Motor neuron (in vitro differentiated cells): ENCODE measurements at regions not wholly inside any gene's neighbourhood (a gene's known extent, or its start where the extent isn't known, plus 50 kb on each side); places are given as distances from the start of the nearest gene placed in this dataset.

Experiments
- ATAC-seq, 8 experiments: fragments of 200-7000 bp; cut with Tn5 transposase; replicated peaks in 6 of 8; 2 replicates each; pipeline ENCODE4 v1.8.0; 2021; ENCODE audit warnings: mild to moderate bottlenecking in 8 of 8, moderate library complexity in 8 of 8
- H3K27ac ChIP-seq, 2 donors: fragments of 250-450 bp; sonication (Bioruptor Pico); 2 replicates each; pipeline ENCODE4 v1.9.0; 2021; ENCODE audit warnings: antibody characterized with exemption in 2 of 2, mild to moderate bottlenecking in 2 of 2, moderate library complexity in 1 of 2
- H3K4me1 ChIP-seq, 2 donors: fragments of 250-450 bp; sonication (Bioruptor Pico); replicated peaks in 1 of 2; 2 replicates each; pipeline ENCODE4 v1.6.1; 2021; ENCODE audit warnings: antibody characterized with exemption in 2 of 2, mild to moderate bottlenecking in 2 of 2, moderate library complexity in 1 of 2
- H3K4me3 ChIP-seq, 5 donors: fragments of 250-450 bp; sonication (Bioruptor Pico); 2 replicates each; pipeline ENCODE4 v1.9.0; 2021; ENCODE audit warnings: antibody characterized with exemption in 5 of 5, mild to moderate bottlenecking in 5 of 5, moderate library complexity in 4 of 5
- WGBS, 10 experiments: fragments of 450-650 bp; shearing (Covaris generic); methylation state at CpG; one replicate each; pipeline ENCODE4 v1.0.0; 2022; 5-methylcytosine and 5-hydroxymethylcytosine counted together
- in situ Hi-C, 9 experiments: fragments of 400-800 bp; cut with MboI; loops; one replicate each; pipeline ENCODE4 v1.15.0; 2021; ENCODE audit warnings: low sequenced_read_pairs in 9 of 9, low pct_unique_long_range_greater_than_20kb in 2 of 9; ENCODE audit not compliant: unreplicated experiment in 9 of 9

DNA sequence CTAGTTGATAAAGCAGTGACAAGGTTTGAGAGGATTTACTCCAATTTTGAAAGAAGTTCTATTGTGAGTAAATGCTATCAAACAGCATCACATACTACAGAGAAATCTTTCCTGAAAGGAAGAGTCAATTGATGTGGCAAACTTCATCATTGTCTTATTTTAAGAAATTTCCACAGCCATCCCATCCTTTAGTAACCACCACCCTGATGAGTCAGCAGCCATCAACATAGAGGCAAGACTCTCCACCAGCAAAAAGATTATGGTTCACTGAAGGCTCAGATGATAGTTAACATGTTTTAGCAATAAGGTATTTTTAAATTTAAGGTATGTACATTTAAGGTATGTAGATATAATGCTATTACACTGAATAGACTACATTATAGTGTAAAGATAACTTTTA lies 122.1 kb upstream of the ARHGAP5 start:
- in situ Hi-C loops = no loop called here
- peak in 2 of 8 experiments; percentile 57 to 60 for ATAC-seq
- no peak overlapping the region for H3K4me3 ChIP-seq
- no peak overlapping the region for H3K27ac ChIP-seq
- peaks cover 20 to 22% of the 10 kb centered on the region in 2 donors for H3K4me1 ChIP-seq

DNA sequence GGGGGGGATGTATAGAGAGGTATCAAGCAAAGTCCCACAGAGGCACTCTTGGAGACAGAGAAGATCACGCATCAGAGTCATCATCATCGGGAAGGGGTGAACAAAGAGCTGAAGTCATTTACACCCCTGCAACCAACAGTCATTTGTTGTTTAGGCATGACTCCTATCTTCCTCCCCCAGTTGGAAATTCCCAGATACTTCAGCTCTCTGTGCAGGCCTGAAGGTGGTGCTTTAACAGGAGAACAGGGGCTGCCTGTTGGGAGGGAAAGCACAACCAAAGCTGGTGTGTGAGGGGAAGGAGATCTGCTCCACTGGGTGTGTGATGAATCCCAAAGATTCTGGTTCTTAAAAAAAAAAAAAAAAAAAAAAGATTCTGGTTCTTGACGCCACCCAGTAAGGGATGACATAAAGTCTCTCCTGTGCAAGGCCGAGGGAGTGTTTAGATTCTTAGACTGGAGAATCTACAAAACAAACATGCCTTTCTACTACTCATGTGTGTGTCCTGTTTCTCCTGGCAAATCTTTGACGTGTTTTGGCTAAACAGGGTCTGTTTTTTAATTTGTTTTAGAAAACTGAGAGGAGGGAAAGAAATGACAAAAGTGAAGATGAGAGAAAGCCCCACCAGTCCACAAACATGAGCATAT lies 121.0 kb upstream of the ARHGAP5 start:
- Histone ChIP-seq H3K4me3 (no peak overlapping the region), H3K4me1 (peaks cover 11 to 14% of the 10 kb centered on the region in 2 donors), H3K27ac (no peak overlapping the region)
- 40 to 94% (median 70%) methylated on average over 2 to 4 of the region's 5 CpGs for WGBS, 10 experiments
- in situ Hi-C loops = no loop called here
- ATAC-seq = peak in 2 of 8 experiments; percentile 19 to 63

DNA sequence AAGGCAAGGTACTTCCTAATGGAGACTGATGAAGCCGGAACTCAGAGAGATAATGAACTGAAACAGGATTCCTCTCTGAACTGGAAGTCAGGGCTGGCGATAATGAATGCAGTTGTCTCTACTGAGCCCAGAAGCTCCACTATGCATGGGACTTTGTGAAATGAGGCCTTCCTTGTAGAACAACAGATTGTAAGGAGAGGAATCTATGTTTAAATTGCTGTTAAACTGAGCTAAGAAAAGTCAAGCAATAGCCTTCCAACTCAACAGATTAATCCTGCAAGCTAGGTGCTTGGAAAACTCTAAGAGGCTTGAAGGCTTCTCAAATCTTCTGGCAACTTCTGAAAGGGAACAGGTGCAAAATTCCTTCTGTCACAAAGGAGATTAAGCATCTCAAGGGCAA lies 119.5 kb upstream of the ARHGAP5 start:
- no peak for ATAC-seq
- in situ Hi-C loops = no loop called here
- H3K4me1 ChIP-seq = peaks cover 2 to 10% of the 10 kb centered on the region in 2 donors
- no peak overlapping the region for H3K4me3 ChIP-seq
- WGBS, 10 experiments = 80 to 100% (median 93%) methylated on average over 1 to 2 of the region's 2 CpGs; no CpG with 5 or more reads in 5 of the 10 experiments
- H3K27ac ChIP-seq = no peak overlapping the region

DNA sequence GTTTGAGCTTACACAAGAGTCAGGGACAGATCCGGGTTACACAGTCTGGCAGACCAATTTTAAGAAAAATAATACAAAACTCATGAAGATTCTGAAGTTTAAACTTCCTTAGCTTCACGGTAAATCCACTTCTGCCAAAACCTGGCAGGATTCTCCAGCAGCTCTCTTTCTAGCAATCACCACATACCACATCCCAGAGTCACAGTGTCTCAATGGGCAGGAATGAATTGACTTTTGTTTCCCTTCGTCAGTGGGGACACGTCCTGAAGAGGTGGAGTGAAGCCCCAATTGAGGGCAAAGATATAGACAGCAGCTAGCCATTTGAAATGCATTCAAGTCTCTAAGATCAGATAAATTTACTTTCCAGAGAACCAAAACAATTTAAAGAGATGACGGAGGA lies 117.1 kb upstream of the ARHGAP5 start:
- WGBS, 10 experiments = 78 to 100% (median 87%) methylated on average over 1 to 5 of the region's 5 CpGs; no CpG with 5 or more reads in 1 of the 10 experiments
- Histone ChIP-seq H3K4me1 (peaks cover 13 to 26% of the 10 kb centered on the region in 2 donors), H3K27ac (no peak overlapping the region), H3K4me3 (no peak overlapping the region)
- no peak for ATAC-seq
- in situ Hi-C loops = no loop called here

DNA sequence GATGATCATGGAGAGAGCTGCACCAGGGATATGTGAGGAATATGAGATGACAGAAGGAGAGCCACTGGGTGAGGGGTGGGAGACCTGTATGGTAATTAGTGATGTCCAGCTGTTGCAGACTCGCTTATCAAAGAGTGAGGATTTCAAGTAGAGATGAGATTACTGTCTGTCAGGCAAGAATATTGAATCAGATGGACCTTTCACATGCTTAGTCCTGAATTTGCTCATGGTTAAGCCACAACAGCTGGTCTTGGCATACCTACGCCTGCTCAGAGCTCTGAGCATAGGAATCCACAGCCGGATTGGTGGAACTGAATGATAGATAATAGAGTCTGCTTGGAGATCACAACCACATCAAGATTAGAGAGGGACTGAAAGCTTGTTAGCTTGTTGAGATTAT lies 115.2 kb upstream of the ARHGAP5 start:
- Histone ChIP-seq H3K27ac (no peak overlapping the region), H3K4me1 (peaks cover 13 to 27% of the 10 kb centered on the region in 2 donors), H3K4me3 (no peak overlapping the region)
- no peak for ATAC-seq
- 29 to 100% (median 98%) methylated on average over 1 to 3 of the region's 3 CpGs; no CpG with 5 or more reads in 2 of the 10 experiments for WGBS, 10 experiments
- in situ Hi-C loops = no loop called here

DNA sequence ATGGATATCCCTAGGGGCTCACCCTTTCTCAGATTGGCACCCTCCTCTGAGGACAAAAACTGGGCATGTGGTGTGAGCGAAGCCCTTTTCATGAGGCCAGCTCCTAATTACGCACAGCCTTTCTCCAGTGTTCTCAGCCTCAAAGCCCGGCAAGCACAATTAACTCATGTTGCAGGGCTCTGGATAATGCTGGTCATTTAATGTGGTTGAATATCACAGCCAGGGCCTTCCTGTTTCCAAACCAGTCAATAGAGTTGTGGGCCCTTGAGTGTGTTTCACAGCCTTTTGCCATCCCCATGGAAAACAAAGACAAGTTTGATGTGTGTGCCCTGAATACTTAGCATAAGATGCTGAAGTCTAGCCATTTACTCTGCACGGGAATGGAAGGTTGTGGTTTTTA lies 114.2 kb upstream of the ARHGAP5 start:
- Histone ChIP-seq H3K4me3 (no peak overlapping the region), H3K4me1 (peaks cover 13 to 27% of the 10 kb centered on the region in 2 donors), H3K27ac (no peak overlapping the region)
- 30 to 94% (median 68%) methylated on average over 1 to 4 of the region's 4 CpGs; no CpG with 5 or more reads in 2 of the 10 experiments for WGBS, 10 experiments
- peak in 5 of 8 experiments; percentile 57 to 74 (median 65) for ATAC-seq
- in situ Hi-C loops = no loop called here

DNA sequence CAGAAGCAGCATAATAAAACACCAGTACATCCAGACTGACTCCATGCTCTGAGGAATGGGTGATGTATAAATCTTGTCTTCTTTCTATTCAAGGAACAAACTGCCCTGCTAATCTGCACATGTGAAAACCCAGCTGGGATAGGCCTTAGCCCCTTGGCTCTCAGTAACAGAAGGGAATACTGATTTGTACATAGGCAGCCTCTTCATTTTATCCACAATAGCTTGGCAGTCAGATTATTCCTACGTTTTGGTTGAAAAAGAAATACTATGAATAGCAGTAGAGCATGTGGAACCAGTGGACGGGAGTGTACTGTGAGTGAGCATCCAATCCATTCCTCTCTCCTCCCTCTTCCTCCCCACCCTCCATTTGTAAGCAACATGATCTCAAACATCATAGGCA lies 113.5 kb upstream of the ARHGAP5 start:
- in situ Hi-C loops = no loop called here
- Histone ChIP-seq H3K4me3 (no peak overlapping the region), H3K4me1 (peaks cover 13 to 27% of the 10 kb centered on the region in 2 donors), H3K27ac (no peak overlapping the region)
- WGBS, 10 experiments = 0 to 100% (median 44%) methylated on average over 1 to 2 of the region's 2 CpGs; no CpG with 5 or more reads in 5 of the 10 experiments
- ATAC-seq = peak in 7 of 8 experiments; percentile 21 to 72 (median 47)

DNA sequence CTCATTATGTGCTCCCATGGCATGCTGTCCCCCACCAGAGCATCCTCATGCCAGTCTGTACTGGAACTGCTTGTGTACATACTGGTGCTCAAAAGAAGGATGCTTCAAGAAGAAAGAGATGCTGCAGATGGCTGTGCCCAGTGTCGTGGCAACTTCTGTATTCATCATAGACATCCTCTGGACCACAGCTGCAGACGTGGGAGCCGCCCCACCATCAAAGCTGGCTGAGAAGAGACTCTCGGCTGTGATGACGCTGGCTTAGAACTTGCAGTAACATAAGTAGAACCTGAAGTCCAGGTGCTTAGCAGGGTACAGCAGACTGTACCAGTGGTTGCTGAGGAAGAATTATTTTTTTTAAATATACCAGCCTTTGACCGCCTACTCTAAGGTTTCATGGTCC lies 112.6 kb upstream of the ARHGAP5 start:
- H3K4me3 ChIP-seq = no peak overlapping the region
- no peak overlapping the region for H3K27ac ChIP-seq
- WGBS, 10 experiments = 93 to 100% (median 100%) methylated on average over 1 to 2 of the region's 6 CpGs; no CpG with 5 or more reads in 7 of the 10 experiments
- in situ Hi-C loops = no loop called here
- ATAC-seq = peak in 1 of 8 experiments; percentile 14
- peaks cover 13 to 27% of the 10 kb centered on the region in 2 donors for H3K4me1 ChIP-seq

DNA sequence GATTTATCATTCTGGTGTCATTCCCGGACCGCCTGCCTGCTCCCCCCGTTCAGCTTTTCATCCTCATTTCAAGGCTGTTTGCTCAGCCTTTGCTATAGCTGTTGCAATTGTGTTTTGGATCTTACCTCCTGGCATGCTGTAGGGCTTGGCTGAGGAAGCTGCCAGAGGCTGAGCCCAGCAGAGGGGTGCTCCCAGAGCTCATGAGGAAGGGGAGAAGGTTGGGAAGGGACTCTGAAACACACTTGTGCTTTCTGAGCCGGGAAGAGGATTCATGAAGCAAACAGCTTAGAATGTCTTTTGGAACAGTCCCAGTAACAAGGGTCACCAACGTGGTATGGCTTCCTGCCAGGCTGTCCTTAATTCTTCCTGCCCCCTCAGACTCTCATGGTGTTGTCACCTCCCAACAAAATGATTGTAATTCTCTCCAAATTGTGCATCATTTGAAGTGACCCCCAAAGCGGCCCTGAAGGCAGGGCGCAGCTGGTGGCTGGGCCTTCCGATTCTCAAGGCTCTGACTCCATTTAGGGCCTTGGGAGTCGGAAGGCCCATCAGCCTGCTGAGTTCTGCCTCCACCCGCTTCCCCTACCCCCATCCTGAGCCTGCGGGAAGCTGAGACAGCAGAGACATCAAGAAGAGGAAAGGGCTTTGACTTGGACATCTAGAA lies 111.9 kb upstream of the ARHGAP5 start:
- no peak for ATAC-seq

DNA sequence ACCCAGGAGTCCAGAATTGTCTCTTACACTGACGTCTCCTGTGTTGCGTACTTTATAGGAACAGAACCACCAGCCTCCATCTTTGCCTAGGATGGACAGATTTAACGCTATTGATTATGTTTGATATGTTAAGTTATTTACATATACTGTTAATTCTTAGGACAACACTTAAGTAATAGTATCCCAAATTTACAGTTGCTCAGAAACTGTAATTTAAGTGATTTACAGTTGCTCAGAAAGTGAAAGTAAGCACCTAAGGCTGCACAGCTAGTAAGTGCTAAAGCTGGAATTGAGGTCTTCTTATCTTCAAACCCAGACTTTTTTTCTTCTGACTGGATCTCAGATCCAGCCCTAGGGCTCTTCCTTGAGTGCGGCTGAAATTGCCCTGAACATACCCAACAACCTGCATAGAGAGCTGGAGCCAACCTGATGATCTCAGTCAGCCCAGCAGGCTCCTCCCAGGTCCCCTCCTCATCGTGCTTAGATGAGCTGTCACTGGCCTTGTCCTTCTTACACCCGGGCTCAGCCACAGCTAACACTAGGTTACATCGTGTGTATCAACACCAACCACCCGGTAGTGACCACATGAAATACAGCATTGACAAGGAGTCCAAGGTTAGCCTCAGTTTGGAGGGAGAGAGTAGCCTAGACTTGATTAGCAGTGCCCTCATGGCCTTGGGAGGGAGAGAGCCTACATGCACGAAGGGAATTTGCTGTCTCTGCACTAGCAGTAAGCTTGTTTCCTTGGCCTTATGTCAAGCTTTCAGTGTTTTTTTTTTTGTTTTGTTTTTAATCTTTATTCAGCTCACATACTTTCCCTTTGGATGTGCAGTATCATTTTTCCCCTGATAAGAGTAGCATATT lies 111.1 kb upstream of the ARHGAP5 start:
- WGBS, 10 experiments = 0 to 100% (median 76%) methylated on average over 1 to 6 of the region's 9 CpGs; no CpG with 5 or more reads in 1 of the 10 experiments
- H3K4me1 ChIP-seq = peaks cover 13 to 27% of the 10 kb centered on the region in 2 donors
- no peak overlapping the region for H3K4me3 ChIP-seq
- in situ Hi-C loops = no loop called here
- ATAC-seq = peak in 6 of 8 experiments; percentile 57 to 86 (median 73)
- H3K27ac ChIP-seq = no peak overlapping the region

More for the DNA sequence above, 111.9 kb upstream of the ARHGAP5 start:
- Histone ChIP-seq H3K4me1 (peaks cover 13 to 27% of the 10 kb centered on the region in 2 donors), H3K27ac (no peak overlapping the region), H3K4me3 (no peak overlapping the region)
- 42 to 100% (median 85%) methylated on average over 1 to 10 of the region's 11 CpGs; no CpG with 5 or more reads in 2 of the 10 experiments for WGBS, 10 experiments
- in situ Hi-C loops = no loop called here

DNA sequence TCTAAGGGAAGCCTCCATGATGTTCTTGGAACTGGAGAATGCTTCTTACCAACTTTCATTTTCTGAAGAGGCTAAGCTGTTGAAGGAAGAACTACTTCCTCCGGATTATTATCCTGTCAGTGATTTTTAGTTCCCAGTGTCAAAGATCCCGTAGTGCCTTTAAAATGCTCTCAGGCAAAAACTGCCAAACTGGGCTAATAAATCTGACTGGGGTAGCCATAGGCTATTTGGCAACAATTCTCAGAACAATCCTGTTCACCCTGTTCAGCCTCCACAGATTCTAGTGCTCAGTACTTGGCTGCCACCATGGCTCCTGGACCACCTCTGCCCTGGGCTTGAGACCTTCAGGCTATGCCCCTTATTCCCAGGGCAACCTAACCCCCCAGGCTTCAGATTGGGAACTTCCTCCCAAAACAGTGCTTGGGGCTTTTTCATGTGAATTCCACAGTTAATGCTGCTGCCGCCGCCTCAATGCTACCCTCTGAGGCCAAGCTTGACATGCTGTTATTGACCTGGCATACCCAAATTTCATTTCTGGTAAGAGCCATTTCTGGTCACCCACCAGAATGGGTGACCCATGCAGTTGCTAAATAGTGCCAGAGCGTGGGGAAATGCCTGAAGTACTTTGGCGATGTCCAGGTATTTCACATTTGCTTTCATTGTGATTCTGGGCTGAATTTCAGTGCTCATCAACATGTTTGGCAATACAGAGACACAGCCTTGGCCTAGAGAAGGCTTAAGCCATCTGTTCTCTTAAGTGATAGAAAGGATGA lies 110.0 kb upstream of the ARHGAP5 start:
- in situ Hi-C loops = no loop called here
- WGBS, 10 experiments = 75 to 95% (median 83%) methylated on average over 1 to 6 of the region's 6 CpGs; no CpG with 5 or more reads in 1 of the 10 experiments
- H3K4me1 ChIP-seq = peaks cover 13 to 22% of the 10 kb centered on the region in 2 donors
- no peak overlapping the region for H3K4me3 ChIP-seq
- H3K27ac ChIP-seq = no peak overlapping the region
- ATAC-seq = no peak

DNA sequence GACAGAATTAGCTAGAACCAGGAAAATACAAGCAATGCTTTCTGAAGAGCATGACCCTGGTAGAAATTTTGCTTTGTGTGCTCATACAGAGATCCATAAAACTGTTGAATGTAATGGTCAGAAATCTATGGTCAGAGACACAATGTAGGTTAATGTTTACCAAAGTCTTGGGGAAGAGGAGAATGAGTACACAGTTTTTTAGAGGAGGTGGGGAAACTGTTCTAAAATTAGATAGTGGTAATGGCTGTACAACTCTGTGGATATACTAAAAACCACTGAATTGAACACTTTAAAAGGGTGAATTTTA lies 109.5 kb upstream of the ARHGAP5 start:
- H3K4me1 ChIP-seq = peaks cover 13 to 16% of the 10 kb centered on the region in 2 donors
- in situ Hi-C loops = no loop called here
- no peak overlapping the region for H3K27ac ChIP-seq
- H3K4me3 ChIP-seq = no peak overlapping the region
- no peak for ATAC-seq
